ENCODE measurements at regions not wholly inside any gene's neighbourhood (a gene's known extent, or its start where the extent isn't known, plus 50 kb on each side); places are given as distances from the start of the nearest gene placed in this dataset.
"Not testable (repeated sequence)": the region's sequence is repeated elsewhere in the genome, so short reads cannot be mapped to it uniquely, and the experiment has no call there.

GRCh38 chr15:101876031-101876430 lies 64.0 kb downstream of the OR4F15 start:
- H3K9me3 Mint-ChIP-seq (ENCODE audit: low read depth, unreplicated experiment); H3K27ac Mint-ChIP-seq (ENCODE audit: unreplicated experiment); BruUV-seq (replicated peaks); H3K36me3 Mint-ChIP-seq (ENCODE audit: insufficient read depth, unreplicated experiment); H3K4me3 Mint-ChIP-seq (ENCODE audit: low read depth, unreplicated experiment); H3K27me3 Mint-ChIP-seq (ENCODE audit: unreplicated experiment); intact Hi-C loops (cut with micrococcal nuclease; ENCODE audit: unreplicated experiment); CTCF ChIA-PET; H3K4me1 Mint-ChIP-seq (ENCODE audit: low read depth, unreplicated experiment); DNase-seq: not testable (repeated sequence)

- H3K27me3 Mint-ChIP-seq (ENCODE audit: unreplicated experiment) = peaks cover 13% of the 10 kb centered on the region
- H3K27ac Mint-ChIP-seq (ENCODE audit: unreplicated experiment); intact Hi-C loops (cut with micrococcal nuclease; ENCODE audit: unreplicated experiment); H3K9me3 Mint-ChIP-seq (ENCODE audit: low read depth, unreplicated experiment); BruUV-seq (replicated peaks); H3K4me3 Mint-ChIP-seq (ENCODE audit: low read depth, unreplicated experiment); H3K4me1 Mint-ChIP-seq (ENCODE audit: low read depth, unreplicated experiment); CTCF ChIA-PET; H3K36me3 Mint-ChIP-seq (ENCODE audit: insufficient read depth, unreplicated experiment); DNase-seq: not testable (repeated sequence)
Measured at GRCh38 chr15:101877649-101878048, 65.6 kb downstream of the OR4F15 start.

- intact Hi-C loops (cut with micrococcal nuclease; ENCODE audit: unreplicated experiment); H3K4me3 Mint-ChIP-seq (ENCODE audit: low read depth, unreplicated experiment); CTCF ChIA-PET; H3K4me1 Mint-ChIP-seq (ENCODE audit: low read depth, unreplicated experiment); H3K36me3 Mint-ChIP-seq (ENCODE audit: insufficient read depth, unreplicated experiment); H3K9me3 Mint-ChIP-seq (ENCODE audit: low read depth, unreplicated experiment); DNase-seq; H3K27ac Mint-ChIP-seq (ENCODE audit: unreplicated experiment); H3K27me3 Mint-ChIP-seq (ENCODE audit: unreplicated experiment); BruUV-seq (replicated peaks): not testable (repeated sequence)
Measured at GRCh38 chr15:101912349-101913287, 100.6 kb downstream of the OR4F15 start.

GRCh38 chr15:101924554-101924953 lies 112.6 kb downstream of the OR4F15 start:
- H3K27ac Mint-ChIP-seq (ENCODE audit: unreplicated experiment); DNase-seq; BruUV-seq (replicated peaks); H3K4me3 Mint-ChIP-seq (ENCODE audit: low read depth, unreplicated experiment); H3K4me1 Mint-ChIP-seq (ENCODE audit: low read depth, unreplicated experiment); CTCF ChIA-PET; H3K9me3 Mint-ChIP-seq (ENCODE audit: low read depth, unreplicated experiment); H3K36me3 Mint-ChIP-seq (ENCODE audit: insufficient read depth, unreplicated experiment); H3K27me3 Mint-ChIP-seq (ENCODE audit: unreplicated experiment); intact Hi-C loops (cut with micrococcal nuclease; ENCODE audit: unreplicated experiment): not testable (repeated sequence)

- H3K27me3 Mint-ChIP-seq (ENCODE audit: unreplicated experiment); CTCF ChIA-PET; BruUV-seq (replicated peaks); H3K9me3 Mint-ChIP-seq (ENCODE audit: low read depth, unreplicated experiment); DNase-seq; H3K36me3 Mint-ChIP-seq (ENCODE audit: insufficient read depth, unreplicated experiment); H3K27ac Mint-ChIP-seq (ENCODE audit: unreplicated experiment); H3K4me3 Mint-ChIP-seq (ENCODE audit: low read depth, unreplicated experiment); H3K4me1 Mint-ChIP-seq (ENCODE audit: low read depth, unreplicated experiment); intact Hi-C loops (cut with micrococcal nuclease; ENCODE audit: unreplicated experiment): not testable (repeated sequence)
Measured at GRCh38 chr15:101934506-101934905, 122.5 kb downstream of the OR4F15 start.

GRCh38 chr15:101937362-101937761 lies 125.4 kb downstream of the OR4F15 start:
- H3K4me3 Mint-ChIP-seq (ENCODE audit: low read depth, unreplicated experiment); H3K27ac Mint-ChIP-seq (ENCODE audit: unreplicated experiment); BruUV-seq (replicated peaks); H3K9me3 Mint-ChIP-seq (ENCODE audit: low read depth, unreplicated experiment); DNase-seq; intact Hi-C loops (cut with micrococcal nuclease; ENCODE audit: unreplicated experiment); H3K36me3 Mint-ChIP-seq (ENCODE audit: insufficient read depth, unreplicated experiment); CTCF ChIA-PET; H3K27me3 Mint-ChIP-seq (ENCODE audit: unreplicated experiment); H3K4me1 Mint-ChIP-seq (ENCODE audit: low read depth, unreplicated experiment): not testable (repeated sequence)

- intact Hi-C loops (cut with micrococcal nuclease; ENCODE audit: unreplicated experiment); H3K4me3 Mint-ChIP-seq (ENCODE audit: low read depth, unreplicated experiment); H3K36me3 Mint-ChIP-seq (ENCODE audit: insufficient read depth, unreplicated experiment); DNase-seq; H3K27ac Mint-ChIP-seq (ENCODE audit: unreplicated experiment); H3K27me3 Mint-ChIP-seq (ENCODE audit: unreplicated experiment); H3K4me1 Mint-ChIP-seq (ENCODE audit: low read depth, unreplicated experiment); CTCF ChIA-PET; H3K9me3 Mint-ChIP-seq (ENCODE audit: low read depth, unreplicated experiment); BruUV-seq (replicated peaks): not testable (repeated sequence)
Measured at GRCh38 chr15:101938555-101938954, 126.6 kb downstream of the OR4F15 start.

GRCh38 chr15:101945896-101946295 lies 133.9 kb downstream of the OR4F15 start:
- H3K27ac Mint-ChIP-seq (ENCODE audit: unreplicated experiment); BruUV-seq (replicated peaks); H3K4me1 Mint-ChIP-seq (ENCODE audit: low read depth, unreplicated experiment); H3K36me3 Mint-ChIP-seq (ENCODE audit: insufficient read depth, unreplicated experiment); intact Hi-C loops (cut with micrococcal nuclease; ENCODE audit: unreplicated experiment); H3K9me3 Mint-ChIP-seq (ENCODE audit: low read depth, unreplicated experiment); H3K4me3 Mint-ChIP-seq (ENCODE audit: low read depth, unreplicated experiment); CTCF ChIA-PET; DNase-seq: not testable (repeated sequence)
- H3K27me3 Mint-ChIP-seq (ENCODE audit: unreplicated experiment) = peaks cover 13% of the 10 kb centered on the region

- BruUV-seq (replicated peaks); DNase-seq; H3K36me3 Mint-ChIP-seq (ENCODE audit: insufficient read depth, unreplicated experiment); H3K4me3 Mint-ChIP-seq (ENCODE audit: low read depth, unreplicated experiment); H3K4me1 Mint-ChIP-seq (ENCODE audit: low read depth, unreplicated experiment); CTCF ChIA-PET; H3K27ac Mint-ChIP-seq (ENCODE audit: unreplicated experiment); H3K9me3 Mint-ChIP-seq (ENCODE audit: low read depth, unreplicated experiment); intact Hi-C loops (cut with micrococcal nuclease; ENCODE audit: unreplicated experiment): not testable (repeated sequence)
- H3K27me3 Mint-ChIP-seq (ENCODE audit: unreplicated experiment) = peaks cover 13% of the 10 kb centered on the region
Measured at GRCh38 chr15:101948491-101949010, 136.5 kb downstream of the OR4F15 start.

- H3K4me1 Mint-ChIP-seq (ENCODE audit: low read depth, unreplicated experiment); DNase-seq; BruUV-seq (replicated peaks); H3K9me3 Mint-ChIP-seq (ENCODE audit: low read depth, unreplicated experiment); H3K4me3 Mint-ChIP-seq (ENCODE audit: low read depth, unreplicated experiment); CTCF ChIA-PET; intact Hi-C loops (cut with micrococcal nuclease; ENCODE audit: unreplicated experiment); H3K27ac Mint-ChIP-seq (ENCODE audit: unreplicated experiment); H3K36me3 Mint-ChIP-seq (ENCODE audit: insufficient read depth, unreplicated experiment): not testable (repeated sequence)
- peaks cover 13% of the 10 kb centered on the region for H3K27me3 Mint-ChIP-seq (ENCODE audit: unreplicated experiment)
Measured at GRCh38 chr15:101949380-101950065, 137.5 kb downstream of the OR4F15 start.
